Activated T-cell treated with anti-CD3 and anti-CD28 coated beads, Interleukin-2, amount 50 U/mL, for 24 hours (primary cell): ENCODE measurements at regions not wholly inside any gene's neighbourhood (a gene's known extent, or its start where the extent isn't known, plus 50 kb on each side); places are given as distances from the start of the nearest gene placed in this dataset.
"Not testable (repeated sequence)": the region's sequence is repeated elsewhere in the genome, so short reads cannot be mapped to it uniquely, and the experiment has no call there.

Experiments used
- DNase-seq: peaks from one replicate; pipeline ENCODE4 v3.0.0-alpha.2; 2020
- H3K27ac Mint-ChIP-seq: 2 replicates; pipeline ENCODE4 v1.8.0; 2020; ENCODE audit warnings: mild to moderate bottlenecking, mixed read lengths
- H3K27me3 Mint-ChIP-seq: 2 replicates; pipeline ENCODE4 v1.8.0; 2020; ENCODE audit warnings: mixed read lengths
- H3K36me3 Mint-ChIP-seq: 2 replicates; pipeline ENCODE4 v1.8.0; 2020; ENCODE audit warnings: low read depth, mixed read lengths
- H3K4me1 Mint-ChIP-seq: 2 replicates; pipeline ENCODE4 v1.8.0; 2020; ENCODE audit warnings: low read depth, mixed read lengths
- H3K4me3 Mint-ChIP-seq: 2 replicates; pipeline ENCODE4 v1.8.0; 2020; ENCODE audit warnings: mild to moderate bottlenecking, moderate library complexity, mixed read lengths
- H3K9me3 Mint-ChIP-seq: 2 replicates; pipeline ENCODE4 v1.8.0; 2020; ENCODE audit warnings: mixed read lengths

- H3K36me3 Mint-ChIP-seq, H3K4me3 Mint-ChIP-seq, H3K27ac Mint-ChIP-seq, H3K9me3 Mint-ChIP-seq, H3K27me3 Mint-ChIP-seq, H3K4me1 Mint-ChIP-seq, DNase-seq: not testable (repeated sequence)
Observed at GRCh38 chr3:26244586-26244985, 378.0 kb upstream of the LRRC3B start.

- Mint-ChIP-seq H3K27me3 (no peaks in the 10 kb centered on the region), H3K9me3 (peaks cover 8% of the 10 kb centered on the region), H3K4me1 (no peaks in the 10 kb centered on the region), H3K27ac (no peak overlapping the region), H3K36me3 (no peaks in the 10 kb centered on the region), H3K4me3 (no peak overlapping the region)
- DNase-seq, result no peak
Observed at GRCh38 chr3:26245236-26245635, 377.3 kb upstream of the LRRC3B start.

- peaks cover 8% of the 10 kb centered on the region for H3K9me3 Mint-ChIP-seq
- no peak for DNase-seq
- H3K4me1 Mint-ChIP-seq, result no peaks in the 10 kb centered on the region
- no peak overlapping the region for H3K27ac Mint-ChIP-seq
- H3K4me3 Mint-ChIP-seq, result no peak overlapping the region
- no peaks in the 10 kb centered on the region for H3K27me3 Mint-ChIP-seq
- H3K36me3 Mint-ChIP-seq, result no peaks in the 10 kb centered on the region
Observed at GRCh38 chr3:26246901-26247300, 375.7 kb upstream of the LRRC3B start.

- Mint-ChIP-seq H3K4me1 (no peaks in the 10 kb centered on the region), H3K27ac (no peak overlapping the region), H3K27me3 (no peaks in the 10 kb centered on the region), H3K4me3 (no peak overlapping the region), H3K9me3 (peaks cover 5% of the 10 kb centered on the region), H3K36me3 (no peaks in the 10 kb centered on the region)
- no peak for DNase-seq
Observed at GRCh38 chr3:26247712-26248111, 374.9 kb upstream of the LRRC3B start.

GRCh38 chr3:26252001-26252400 is 370.6 kb upstream of the LRRC3B start:
- DNase-seq, result no peak
- no peak overlapping the region for H3K27ac Mint-ChIP-seq
- no peaks in the 10 kb centered on the region for H3K27me3 Mint-ChIP-seq
- H3K36me3 Mint-ChIP-seq, result no peaks in the 10 kb centered on the region
- H3K4me3 Mint-ChIP-seq, result no peak overlapping the region
- no peaks in the 10 kb centered on the region for H3K4me1 Mint-ChIP-seq
- H3K9me3 Mint-ChIP-seq, result no peaks in the 10 kb centered on the region

GRCh38 chr3:26256224-26256623 is 366.3 kb upstream of the LRRC3B start:
- H3K4me1 Mint-ChIP-seq, result no peaks in the 10 kb centered on the region
- no peak overlapping the region for H3K27ac Mint-ChIP-seq
- H3K9me3 Mint-ChIP-seq, result peaks cover 4% of the 10 kb centered on the region
- no peak overlapping the region for H3K4me3 Mint-ChIP-seq
- H3K36me3 Mint-ChIP-seq, result no peaks in the 10 kb centered on the region
- H3K27me3 Mint-ChIP-seq, result no peaks in the 10 kb centered on the region
- DNase-seq, result no peak

- H3K4me3 Mint-ChIP-seq, result no peak overlapping the region
- no peaks in the 10 kb centered on the region for H3K4me1 Mint-ChIP-seq
- H3K27me3 Mint-ChIP-seq, result no peaks in the 10 kb centered on the region
Observed at GRCh38 chr3:26259176-26259575, 363.4 kb upstream of the LRRC3B start.

GRCh38 chr3:26260139-26260538 is 362.4 kb upstream of the LRRC3B start:
- Mint-ChIP-seq H3K27me3 (no peaks in the 10 kb centered on the region), H3K36me3 (no peaks in the 10 kb centered on the region), H3K27ac (no peak overlapping the region), H3K9me3 (peaks cover 4% of the 10 kb centered on the region), H3K4me3 (no peak overlapping the region), H3K4me1 (no peaks in the 10 kb centered on the region)
- DNase-seq, result no peak

More at GRCh38 chr3:26259176-26259575, 363.4 kb upstream of the LRRC3B start:
- Mint-ChIP-seq H3K9me3 (peaks cover 4% of the 10 kb centered on the region), H3K27ac (no peak overlapping the region), H3K36me3 (no peaks in the 10 kb centered on the region)
- no peak for DNase-seq

- Mint-ChIP-seq H3K27ac (no peak overlapping the region), H3K36me3 (no peaks in the 10 kb centered on the region), H3K4me1 (no peaks in the 10 kb centered on the region), H3K9me3 (peaks cover 7% of the 10 kb centered on the region), H3K27me3 (no peaks in the 10 kb centered on the region), H3K4me3 (no peak overlapping the region)
- DNase-seq, result no peak
Observed at GRCh38 chr3:26264708-26265107, 357.9 kb upstream of the LRRC3B start.

- Mint-ChIP-seq H3K36me3 (no peaks in the 10 kb centered on the region), H3K4me1 (no peaks in the 10 kb centered on the region), H3K4me3 (no peak overlapping the region), H3K27me3 (no peaks in the 10 kb centered on the region), H3K27ac (no peak overlapping the region), H3K9me3 (peaks cover 5% of the 10 kb centered on the region)
- DNase-seq, result no peak
Observed at GRCh38 chr3:26271848-26272247, 350.7 kb upstream of the LRRC3B start.

GRCh38 chr3:26273196-26273595 is 349.4 kb upstream of the LRRC3B start:
- no peak overlapping the region for H3K4me3 Mint-ChIP-seq
- H3K27me3 Mint-ChIP-seq, result no peaks in the 10 kb centered on the region
- H3K4me1 Mint-ChIP-seq, result no peaks in the 10 kb centered on the region
- no peak overlapping the region for H3K27ac Mint-ChIP-seq
- no peak for DNase-seq
- peaks cover 5% of the 10 kb centered on the region for H3K9me3 Mint-ChIP-seq
- no peaks in the 10 kb centered on the region for H3K36me3 Mint-ChIP-seq

- DNase-seq, result no peak
- Mint-ChIP-seq H3K9me3 (peaks cover 9% of the 10 kb centered on the region), H3K36me3 (no peaks in the 10 kb centered on the region), H3K4me3 (no peak overlapping the region), H3K27ac (no peak overlapping the region), H3K4me1 (no peaks in the 10 kb centered on the region), H3K27me3 (no peaks in the 10 kb centered on the region)
Observed at GRCh38 chr3:26279091-26279490, 343.5 kb upstream of the LRRC3B start.

GRCh38 chr3:26280517-26280916 is 342.1 kb upstream of the LRRC3B start:
- H3K36me3 Mint-ChIP-seq, result no peaks in the 10 kb centered on the region
- H3K4me3 Mint-ChIP-seq, result no peak overlapping the region
- no peaks in the 10 kb centered on the region for H3K27me3 Mint-ChIP-seq
- H3K9me3 Mint-ChIP-seq, result peaks cover 16% of the 10 kb centered on the region
- no peak overlapping the region for H3K27ac Mint-ChIP-seq
- no peak for DNase-seq
- no peaks in the 10 kb centered on the region for H3K4me1 Mint-ChIP-seq

GRCh38 chr3:26281284-26281985 is 341.1 kb upstream of the LRRC3B start:
- DNase-seq, result no peak
- Mint-ChIP-seq H3K4me1 (no peaks in the 10 kb centered on the region), H3K27ac (no peak overlapping the region), H3K9me3 (peaks cover 21% of the 10 kb centered on the region), H3K27me3 (no peaks in the 10 kb centered on the region), H3K36me3 (no peaks in the 10 kb centered on the region), H3K4me3 (no peak overlapping the region)

- H3K27me3 Mint-ChIP-seq, H3K27ac Mint-ChIP-seq, H3K4me1 Mint-ChIP-seq, H3K4me3 Mint-ChIP-seq, H3K36me3 Mint-ChIP-seq, DNase-seq: not testable (repeated sequence)
- peaks cover 23% of the 10 kb centered on the region for H3K9me3 Mint-ChIP-seq
Observed at GRCh38 chr3:26284503-26284902, 338.1 kb upstream of the LRRC3B start.

- Mint-ChIP-seq H3K27ac (no peak overlapping the region), H3K4me3 (no peak overlapping the region), H3K4me1 (no peaks in the 10 kb centered on the region), H3K36me3 (no peaks in the 10 kb centered on the region), H3K27me3 (no peaks in the 10 kb centered on the region), H3K9me3 (peaks cover 3% of the 10 kb centered on the region)
- no peak for DNase-seq
Observed at GRCh38 chr3:26291840-26292239, 330.7 kb upstream of the LRRC3B start.
